Myocyte (in vitro differentiated cells): ENCODE measurements at regions not wholly inside any gene's neighbourhood (a gene's known extent, or its start where the extent isn't known, plus 50 kb on each side); places are given as distances from the start of the nearest gene placed in this dataset.

Experiments used
- DNase-seq: peaks from one replicate; pipeline ENCODE4 v3.0.0-alpha.2; 2012; ENCODE audit warnings: low read depth

DNA sequence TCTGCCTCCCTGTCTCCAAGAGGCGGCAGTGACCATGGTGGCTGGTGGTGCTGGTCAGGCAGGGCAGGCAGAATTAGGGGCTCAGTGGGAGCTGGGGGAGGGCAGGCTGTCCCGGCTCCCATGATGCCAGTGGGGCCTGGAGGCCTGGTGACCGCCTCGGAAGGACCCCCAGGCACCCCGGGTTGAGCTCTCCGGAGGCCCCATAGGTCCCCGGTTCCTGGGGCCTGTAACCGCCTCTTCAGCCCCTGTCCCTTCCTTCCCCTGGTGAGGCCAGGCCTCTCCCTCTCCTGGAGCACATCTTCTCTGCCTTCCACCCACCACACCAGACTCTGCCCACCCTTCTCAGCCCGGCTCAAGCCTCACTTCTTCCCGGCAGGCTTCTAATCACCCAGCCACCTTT, 117.7 kb upstream of the GSC start:
- DNase-seq = no peak

DNA sequence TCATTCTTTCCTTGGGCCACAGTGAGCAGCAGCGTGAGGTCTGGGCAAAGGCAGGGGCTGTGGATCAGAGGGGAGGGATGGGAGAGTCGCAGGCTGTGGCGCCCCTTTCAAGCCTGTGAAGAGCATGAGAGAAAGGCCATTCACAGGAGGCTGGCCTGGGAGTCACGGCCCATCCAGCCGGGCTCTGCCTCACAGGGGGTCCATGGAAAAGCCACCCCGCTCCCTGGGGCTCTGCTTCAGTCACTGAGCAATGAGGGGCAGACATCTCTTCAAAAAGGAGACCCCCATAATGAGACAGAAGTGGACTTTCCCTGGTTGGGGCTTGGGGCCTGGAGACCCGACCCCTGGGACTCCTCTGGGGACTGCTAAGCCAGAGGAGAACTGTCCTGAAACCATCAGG, 117.0 kb upstream of the GSC start:
- DNase-seq = no peak

- DNase-seq = no peak
Measured at GRCh38 chr14:94885481-94886155, 115.7 kb upstream of the GSC start.

GRCh38 chr14:94884616-94885230, 114.8 kb upstream of the GSC start:
- DNase-seq = no peak

DNA sequence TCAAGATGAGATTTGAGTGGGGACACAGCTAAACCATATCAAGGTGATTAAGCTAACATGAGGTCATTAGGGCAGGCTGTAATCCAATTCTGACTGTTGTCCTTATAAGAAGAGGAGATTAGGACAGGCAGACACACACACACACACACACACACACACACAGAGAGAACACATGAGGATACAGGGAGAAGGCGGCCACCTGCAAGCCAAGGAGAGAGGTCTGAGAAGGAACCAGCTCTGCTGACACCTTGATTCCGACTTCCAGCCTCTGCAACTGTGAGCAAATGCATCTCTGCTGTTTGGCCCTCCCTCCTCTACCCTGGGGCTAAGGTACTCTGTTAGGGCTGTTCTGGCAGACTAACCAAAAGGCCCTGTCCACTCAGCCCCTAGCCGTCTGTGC, 112.5 kb upstream of the GSC start:
- DNase-seq = no peak

GRCh38 chr14:94880876-94881275, 111.0 kb upstream of the GSC start:
- no peak for DNase-seq

- DNase-seq = no peak
Measured at GRCh38 chr14:94880106-94880505, 110.2 kb upstream of the GSC start.

GRCh38 chr14:94879537-94879936, 109.6 kb upstream of the GSC start:
- no peak for DNase-seq

DNA sequence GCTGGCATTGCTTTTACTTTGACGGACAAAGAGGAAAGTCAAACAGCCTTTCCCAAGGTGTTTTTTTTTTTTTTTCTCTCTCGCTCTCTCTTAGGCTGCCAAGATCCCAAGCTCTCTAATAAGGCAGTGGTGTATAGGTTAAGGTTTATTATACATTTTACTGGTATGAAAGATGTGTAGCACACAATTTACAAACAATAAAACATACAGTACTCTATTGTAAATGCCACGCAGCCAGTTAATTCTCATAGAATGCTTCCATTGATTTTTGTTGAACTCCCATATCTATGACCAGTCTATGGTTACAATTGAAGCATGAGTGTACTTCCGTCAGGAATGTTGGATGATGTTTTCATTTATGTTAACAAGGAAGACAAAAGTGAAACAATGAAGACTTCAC, 106.4 kb upstream of the GSC start:
- DNase-seq = no peak

- DNase-seq = no peak
Measured at GRCh38 chr14:94875256-94875655, 105.3 kb upstream of the GSC start.

- DNase-seq = no peak
Measured at GRCh38 chr14:94868772-94869072, 98.8 kb upstream of the GSC start.

GRCh38 chr14:94867946-94868771, 98.2 kb upstream of the GSC start:
- no peak for DNase-seq

DNA sequence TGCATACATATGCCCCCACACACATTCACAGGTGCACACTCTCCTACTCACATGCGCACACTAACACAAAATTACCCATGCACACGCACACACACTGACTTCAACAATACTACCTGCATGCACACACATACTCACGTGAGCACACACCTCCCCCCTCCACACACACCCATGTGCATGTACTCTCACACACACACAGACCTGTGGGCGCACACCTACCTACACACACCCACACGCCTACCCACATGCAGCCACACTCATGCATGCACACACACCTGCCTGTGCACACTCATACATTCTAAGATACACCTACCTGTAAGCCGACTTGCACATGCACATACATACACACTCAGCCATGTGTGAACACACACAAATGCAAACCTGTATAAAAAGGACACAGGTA, 97.3 kb upstream of the GSC start:
- DNase-seq = no peak

DNA sequence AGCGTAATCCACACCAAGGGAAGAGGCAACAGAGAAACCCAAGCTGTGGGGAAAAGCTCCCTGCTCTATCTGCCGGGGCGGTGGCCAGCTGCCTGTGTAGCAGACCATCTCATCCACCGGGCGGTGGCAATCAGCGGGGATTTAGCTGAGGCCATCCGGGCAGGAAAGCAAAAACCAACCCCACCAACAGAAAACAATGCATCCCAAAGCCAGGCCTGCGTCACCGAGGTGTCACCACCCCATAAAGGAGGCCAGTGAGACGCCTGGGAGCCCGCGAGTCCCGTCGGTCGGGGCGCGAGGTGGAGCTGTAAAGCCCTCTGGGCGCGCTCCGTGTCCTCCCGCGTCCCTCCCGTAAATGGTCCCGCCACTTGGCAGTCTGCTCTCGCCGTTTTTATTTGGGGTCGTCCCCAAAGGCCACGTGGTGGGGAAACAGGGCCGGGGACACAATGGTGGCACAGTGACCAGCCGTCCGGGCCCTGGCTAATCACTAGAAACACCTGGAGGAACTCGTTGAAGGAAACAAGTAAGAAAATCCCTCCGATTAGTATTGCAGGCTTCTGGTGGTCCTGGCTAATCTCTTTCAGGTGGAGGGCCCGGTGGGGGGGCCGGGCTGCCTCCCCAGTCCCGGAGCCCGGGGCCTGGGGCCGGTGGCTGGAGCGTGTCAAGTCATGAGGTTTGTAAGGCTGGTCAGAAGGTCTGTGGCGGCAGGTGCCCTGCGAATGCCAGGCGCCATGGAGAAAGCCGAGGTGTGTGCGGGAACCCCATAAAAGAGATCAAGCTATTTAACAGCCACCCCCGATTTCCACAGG, 94.7 kb upstream of the GSC start:
- DNase-seq = no peak

- no peak for DNase-seq
Measured at GRCh38 chr14:94863366-94863765, 93.5 kb upstream of the GSC start.

DNA sequence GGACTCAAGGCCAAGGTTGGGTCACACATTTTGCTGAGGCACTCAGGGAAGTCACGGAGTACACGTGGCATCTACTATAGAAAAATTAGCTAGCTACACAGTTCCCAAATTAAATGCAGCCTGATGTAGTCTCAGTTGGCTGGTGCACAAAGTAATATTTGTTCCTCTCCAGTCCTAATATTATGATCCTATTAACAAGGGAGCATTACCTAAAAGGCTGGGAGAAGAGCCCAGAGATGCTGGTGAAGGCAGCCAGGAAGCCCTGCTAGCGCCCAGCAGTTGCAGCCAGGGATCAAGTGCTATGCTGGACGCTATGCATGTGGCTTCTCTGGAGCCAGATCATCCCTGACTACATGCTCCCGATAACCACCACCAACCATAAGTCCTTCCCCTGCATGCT, 88.0 kb upstream of the GSC start:
- no peak for DNase-seq

- no peak for DNase-seq
Measured at GRCh38 chr14:94853920-94854319, 84.0 kb upstream of the GSC start.

GRCh38 chr14:94850309-94851211, 80.6 kb upstream of the GSC start:
- no peak for DNase-seq

DNA sequence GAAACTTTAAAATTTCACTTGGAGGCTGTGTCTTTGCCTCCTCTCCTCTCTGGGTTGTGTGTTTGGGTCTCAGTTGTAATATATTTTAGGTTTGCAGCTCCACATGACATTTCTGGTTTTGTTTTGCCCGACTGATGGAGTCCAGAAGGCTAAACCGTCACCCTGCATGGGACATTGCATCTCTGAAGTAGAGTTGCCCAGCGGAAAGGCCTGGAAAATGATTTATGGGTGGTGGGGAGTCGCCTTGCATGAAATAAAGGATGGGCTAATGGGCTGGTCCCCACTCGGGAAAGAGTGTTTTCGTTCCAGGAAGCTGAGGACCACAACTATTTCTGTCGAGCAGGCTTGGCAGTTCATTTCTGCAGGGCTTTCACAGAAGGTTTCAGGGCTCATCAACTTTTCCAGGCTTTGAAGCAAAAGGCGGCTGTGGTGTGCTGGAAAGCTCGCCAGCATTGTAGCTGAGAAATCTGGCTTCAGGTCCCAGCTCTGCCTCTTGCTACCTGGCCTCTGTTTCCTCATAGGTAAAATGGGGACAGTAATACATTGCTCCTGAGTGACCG, 74.8 kb upstream of the GSC start:
- no peak for DNase-seq

DNA sequence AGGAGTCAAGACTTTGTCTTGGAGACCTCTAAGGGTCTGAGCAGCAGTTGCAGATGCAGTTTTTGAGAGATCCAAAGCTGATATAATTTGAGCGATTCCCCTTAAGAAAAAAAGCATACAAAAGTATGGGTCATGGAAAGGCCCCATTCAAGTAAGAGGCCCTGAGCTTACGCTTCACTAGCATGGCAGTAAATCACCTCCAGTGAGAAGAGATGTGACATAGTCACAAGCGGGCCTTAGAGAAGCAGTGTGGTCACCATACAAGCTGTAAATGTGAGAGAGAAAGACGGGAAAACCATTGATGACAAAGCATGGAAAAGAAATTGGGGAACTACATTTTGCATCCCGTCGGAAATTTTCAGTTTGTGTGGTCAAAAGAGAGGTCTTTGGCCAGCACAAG, 70.6 kb upstream of the GSC start:
- no peak for DNase-seq

DNA sequence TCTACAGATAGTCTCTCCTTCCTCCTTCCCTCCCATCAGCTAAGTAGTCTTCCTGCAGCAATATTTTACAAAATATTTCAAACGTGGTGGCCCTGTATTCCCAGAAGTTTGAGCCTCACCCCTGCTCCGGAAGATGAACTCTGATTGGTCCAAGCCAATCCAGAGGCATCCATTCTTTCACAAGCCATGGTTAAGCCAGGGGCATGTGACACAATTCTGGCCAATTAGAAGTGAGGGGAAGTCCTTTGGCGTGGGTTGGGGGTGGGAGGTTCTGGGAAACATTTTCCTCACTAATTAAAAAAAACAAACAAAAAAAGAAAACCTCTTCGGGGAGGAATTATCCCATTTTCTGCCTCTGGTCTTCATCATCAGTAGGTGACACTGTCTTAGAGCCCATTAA, 69.4 kb upstream of the GSC start:
- DNase-seq = no peak
